OCI-LY3 (cell line): ENCODE measurements at regions not wholly inside any gene's neighbourhood (a gene's known extent, or its start where the extent isn't known, plus 50 kb on each side); places are given as distances from the start of the nearest gene placed in this dataset.

ENCODE experiments used
- EZH2phosphoT487 ChIP-seq: fragments of 200-600 bp; shearing (Covaris generic); IDR thresholded peaks from 2 replicates; pipeline ENCODE4 v1.6.1; 2018; ENCODE audit warnings: antibody characterized with exemption, mixed run types, low read depth
- TF ChIP-seq, protein P1 (sequence below): fragments of 200-600, 300-600 bp; sonication (generic); IDR thresholded peaks from 2 replicates; pipeline ENCODE4 v1.5.1; 2014; ENCODE audit warnings: antibody characterized with exemption, low read length, low read depth

DNA sequence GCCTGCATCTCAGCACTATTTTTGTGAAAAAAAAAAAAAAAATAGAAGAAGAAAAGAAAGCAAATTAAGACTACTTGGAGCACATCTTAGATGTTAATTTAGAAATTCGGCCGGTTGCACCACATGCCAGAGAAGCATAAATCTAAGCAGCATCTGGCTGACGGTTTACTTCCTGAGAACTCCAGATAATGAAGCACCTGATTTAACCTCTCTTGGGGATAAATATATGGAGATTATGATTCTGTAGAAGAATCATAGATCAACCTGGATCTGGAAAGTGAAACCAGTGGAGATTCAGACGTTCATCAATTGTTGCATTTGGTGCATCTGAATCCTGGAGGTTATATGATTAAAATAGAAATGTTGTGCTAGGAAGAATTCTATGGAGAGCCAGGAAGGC is 102.1 kb upstream of the SH3BP4 start:
- TF ChIP-seq, protein P1, sequence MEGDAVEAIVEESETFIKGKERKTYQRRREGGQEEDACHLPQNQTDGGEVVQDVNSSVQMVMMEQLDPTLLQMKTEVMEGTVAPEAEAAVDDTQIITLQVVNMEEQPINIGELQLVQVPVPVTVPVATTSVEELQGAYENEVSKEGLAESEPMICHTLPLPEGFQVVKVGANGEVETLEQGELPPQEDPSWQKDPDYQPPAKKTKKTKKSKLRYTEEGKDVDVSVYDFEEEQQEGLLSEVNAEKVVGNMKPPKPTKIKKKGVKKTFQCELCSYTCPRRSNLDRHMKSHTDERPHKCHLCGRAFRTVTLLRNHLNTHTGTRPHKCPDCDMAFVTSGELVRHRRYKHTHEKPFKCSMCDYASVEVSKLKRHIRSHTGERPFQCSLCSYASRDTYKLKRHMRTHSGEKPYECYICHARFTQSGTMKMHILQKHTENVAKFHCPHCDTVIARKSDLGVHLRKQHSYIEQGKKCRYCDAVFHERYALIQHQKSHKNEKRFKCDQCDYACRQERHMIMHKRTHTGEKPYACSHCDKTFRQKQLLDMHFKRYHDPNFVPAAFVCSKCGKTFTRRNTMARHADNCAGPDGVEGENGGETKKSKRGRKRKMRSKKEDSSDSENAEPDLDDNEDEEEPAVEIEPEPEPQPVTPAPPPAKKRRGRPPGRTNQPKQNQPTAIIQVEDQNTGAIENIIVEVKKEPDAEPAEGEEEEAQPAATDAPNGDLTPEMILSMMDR: no peak
- TF ChIP-seq EZH2phosphoT487: no peak
